ENCODE measurements at regions not wholly inside any gene's neighbourhood (a gene's known extent, or its start where the extent isn't known, plus 50 kb on each side); places are given as distances from the start of the nearest gene placed in this dataset.

DNA sequence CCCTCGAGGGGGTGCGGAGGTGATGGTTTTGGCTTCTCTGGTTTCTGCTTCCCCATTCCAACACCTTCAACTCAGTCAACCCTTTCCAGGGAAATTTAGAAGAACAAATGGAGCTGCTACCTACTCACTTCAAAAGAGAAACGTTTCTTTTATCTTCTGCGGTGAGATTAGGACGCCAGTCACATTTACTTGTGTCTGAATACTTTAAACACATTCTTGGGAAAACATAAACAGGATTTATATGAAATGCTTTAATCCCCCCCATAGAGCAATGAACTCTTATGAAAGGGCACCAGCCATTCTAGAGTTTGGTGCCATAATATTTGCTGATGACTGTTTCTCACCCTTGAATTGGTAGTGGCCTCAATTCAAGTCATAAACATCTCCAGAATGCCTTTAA is 253.2 kb upstream of the APCDD1 start:
- Histone ChIP-seq H3K9me3 (no peaks in the 10 kb centered on the region), H3K27me3 (no peaks in the 10 kb centered on the region), H3K4me3 (no peak overlapping the region), H3K36me3 (no peaks in the 10 kb centered on the region), H3K4me1 (peaks cover 0 to 21% (median 0%) of the 10 kb centered on the region in 9 donors), H3K27ac (no peak overlapping the region)
- TF ChIP-seq, protein P1, sequence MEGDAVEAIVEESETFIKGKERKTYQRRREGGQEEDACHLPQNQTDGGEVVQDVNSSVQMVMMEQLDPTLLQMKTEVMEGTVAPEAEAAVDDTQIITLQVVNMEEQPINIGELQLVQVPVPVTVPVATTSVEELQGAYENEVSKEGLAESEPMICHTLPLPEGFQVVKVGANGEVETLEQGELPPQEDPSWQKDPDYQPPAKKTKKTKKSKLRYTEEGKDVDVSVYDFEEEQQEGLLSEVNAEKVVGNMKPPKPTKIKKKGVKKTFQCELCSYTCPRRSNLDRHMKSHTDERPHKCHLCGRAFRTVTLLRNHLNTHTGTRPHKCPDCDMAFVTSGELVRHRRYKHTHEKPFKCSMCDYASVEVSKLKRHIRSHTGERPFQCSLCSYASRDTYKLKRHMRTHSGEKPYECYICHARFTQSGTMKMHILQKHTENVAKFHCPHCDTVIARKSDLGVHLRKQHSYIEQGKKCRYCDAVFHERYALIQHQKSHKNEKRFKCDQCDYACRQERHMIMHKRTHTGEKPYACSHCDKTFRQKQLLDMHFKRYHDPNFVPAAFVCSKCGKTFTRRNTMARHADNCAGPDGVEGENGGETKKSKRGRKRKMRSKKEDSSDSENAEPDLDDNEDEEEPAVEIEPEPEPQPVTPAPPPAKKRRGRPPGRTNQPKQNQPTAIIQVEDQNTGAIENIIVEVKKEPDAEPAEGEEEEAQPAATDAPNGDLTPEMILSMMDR (IDR thresholded peaks at IDR 0.05), result no peak
- ATAC-seq, result no peak
- intact Hi-C loops (cut with DNase I), result no loop called here
- DNase-seq, result no peak
- 89 to 92% methylated on average over 5 of the region's 5 CpGs for WGBS, 2 donors

- H3K4me3 ChIP-seq, result no peak overlapping the region
- H3K4me1 ChIP-seq, result peaks cover 0 to 21% (median 0%) of the 10 kb centered on the region in 9 donors
- no peaks in the 10 kb centered on the region for H3K9me3 ChIP-seq
- TF ChIP-seq, protein P1 (IDR thresholded peaks at IDR 0.05), result no peak
- DNase-seq (no peak), ATAC-seq (no peak)
- no peaks in the 10 kb centered on the region for H3K27me3 ChIP-seq
- intact Hi-C loops (cut with DNase I), result no loop called here
- WGBS, 2 donors, result 84 to 87% methylated on average over 2 of the region's 2 CpGs
- no peaks in the 10 kb centered on the region for H3K36me3 ChIP-seq
- no peak overlapping the region for H3K27ac ChIP-seq
Observed at GRCh38 chr18:10201659-10202058, 252.8 kb upstream of the APCDD1 start.

- no peak overlapping the region for H3K4me3 ChIP-seq
- TF ChIP-seq, protein P1 (IDR thresholded peaks at IDR 0.05), result no peak
- intact Hi-C loops (cut with DNase I), result no loop called here
- no peak for DNase-seq
- no peak overlapping the region for H3K27ac ChIP-seq
- H3K36me3 ChIP-seq, result no peaks in the 10 kb centered on the region
- 77 to 78% methylated on average over 7 of the region's 7 CpGs for WGBS, 2 donors
- no peak for ATAC-seq
- H3K4me1 ChIP-seq, result peaks cover 0 to 13% (median 6%) of the 10 kb centered on the region in 9 donors
- H3K9me3 ChIP-seq, result no peaks in the 10 kb centered on the region
- H3K27me3 ChIP-seq, result no peaks in the 10 kb centered on the region
Observed at GRCh38 chr18:10202845-10203321, 251.6 kb upstream of the APCDD1 start.

GRCh38 chr18:10205151-10205550 is 249.3 kb upstream of the APCDD1 start:
- peak; percentile 21 to 36 for DNase-seq
- Histone ChIP-seq H3K27me3 (no peaks in the 10 kb centered on the region), H3K4me1 (peaks cover 0 to 18% (median 11%) of the 10 kb centered on the region in 9 donors), H3K27ac (no peak overlapping the region), H3K4me3 (no peak overlapping the region), H3K9me3 (no peaks in the 10 kb centered on the region), H3K36me3 (no peaks in the 10 kb centered on the region)
- ATAC-seq, result peak; percentile 7 to 86 (median 62)
- intact Hi-C loops (cut with DNase I), result no loop called here
- 48 to 55% methylated on average over 9 of the region's 9 CpGs for WGBS, 2 donors
- TF ChIP-seq, protein P1 (IDR thresholded peaks at IDR 0.05), result no peak
